Tibial nerve (tissue), 4 donors: ENCODE measurements at regions not wholly inside any gene's neighbourhood (a gene's known extent, or its start where the extent isn't known, plus 50 kb on each side); places are given as distances from the start of the nearest gene placed in this dataset.

Experiments used
- CTCF ChIP-seq, 5 experiments: fragments of 200-600 bp in 3 of 5; fragments of 450-650 bp in 2 of 5; sonication (generic) in 3 of 5; IDR thresholded peaks; one replicate each; pipeline ENCODE4 v1.5.1; 2016 to 2019; ENCODE audit warnings: antibody characterized with exemption in 5 of 5, mild to moderate bottlenecking in 3 of 5, moderate library complexity in 2 of 5
- EP300 ChIP-seq, 2 donors: sonication (generic); formaldehyde crosslinking; IDR thresholded peaks; one replicate each; pipeline ENCODE4 v1.6.1; 2017; ENCODE audit warnings: antibody characterized with exemption in 2 of 2, mild to moderate bottlenecking in 1 of 2

- TF ChIP-seq EP300 (IDR thresholded peaks at IDR 0.05), result no peak
- TF ChIP-seq CTCF (IDR thresholded peaks at IDR 0.05), result no peak
These were observed 159.7 kb upstream of the NTF3 start for GRCh38 chr12:5272018-5272785.
